KMS-11 (cell line): ENCODE measurements at regions not wholly inside any gene's neighbourhood (a gene's known extent, or its start where the extent isn't known, plus 50 kb on each side); places are given as distances from the start of the nearest gene placed in this dataset.

Experiments
- H2AFZ ChIP-seq: fragments of 200-600 bp; sonication (generic); 2 replicates; pipeline ENCODE4 v1.6.1; 2016; ENCODE audit warnings: antibody characterized with exemption, mixed run types, low read depth
- H3K27ac ChIP-seq: fragments of 200-600 bp; sonication (generic); 2 replicates; pipeline ENCODE4 v1.6.1; 2016; ENCODE audit warnings: mild to moderate bottlenecking, mixed run types
- H3K27me3 ChIP-seq: fragments of 200-600 bp; sonication (generic); 2 replicates; pipeline ENCODE4 v1.6.1; 2017; ENCODE audit warnings: mild to moderate bottlenecking, low read depth, mixed run types, moderate library complexity; ENCODE audit not compliant: insufficient read depth
- H3K36me3 ChIP-seq: fragments of 200-600 bp; sonication (generic); 2 replicates; pipeline ENCODE4 v1.6.1; 2017; ENCODE audit warnings: mild to moderate bottlenecking, mixed run types; ENCODE audit not compliant: insufficient read depth
- H3K4me1 ChIP-seq: fragments of 200-600 bp; sonication (generic); 2 replicates; pipeline ENCODE4 v1.6.1; 2016; ENCODE audit warnings: mild to moderate bottlenecking, low read depth, mixed run types; ENCODE audit not compliant: poor library complexity, severe bottlenecking
- H3K4me2 ChIP-seq: fragments of 200-600 bp; sonication (generic); 2 replicates; pipeline ENCODE4 v1.7.0; 2016; ENCODE audit warnings: mild to moderate bottlenecking, mixed run types
- H3K4me3 ChIP-seq: fragments of 200-600 bp; sonication (generic); IDR thresholded peaks from 2 replicates; pipeline ENCODE4 v1.6.1; 2017; ENCODE audit warnings: low read depth, low read length, mixed read lengths; ENCODE audit not compliant: insufficient read depth
- H3K79me2 ChIP-seq: fragments of 200-600 bp; sonication (generic); 2 replicates; pipeline ENCODE4 v1.6.1; 2016; ENCODE audit warnings: low read depth, mixed run types; ENCODE audit not compliant: insufficient read depth
- H3K9ac ChIP-seq: fragments of 200-600 bp; sonication (generic); 2 replicates; pipeline ENCODE4 v1.6.1; 2016; ENCODE audit warnings: mild to moderate bottlenecking, mixed run types
- H4K20me1 ChIP-seq: fragments of 200-600 bp; sonication (generic); 2 replicates; pipeline ENCODE4 v1.6.1; 2016; ENCODE audit warnings: mild to moderate bottlenecking, mixed run types; ENCODE audit not compliant: insufficient read depth
- TF ChIP-seq, protein P1 (sequence below): fragments of 200-600 bp; sonication (generic); conservative IDR thresholded peaks from 2 replicates; pipeline ENCODE4 v1.6.1; 2017; ENCODE audit warnings: low read depth, mild to moderate bottlenecking, antibody characterized with exemption, low read length, moderate library complexity, mixed read lengths

- Histone ChIP-seq H3K4me3 (no peak overlapping the region), H3K4me2 (no peak overlapping the region), H3K27ac (no peak overlapping the region), H2AFZ (no peak overlapping the region), H3K79me2 (no peaks in the 10 kb centered on the region), H3K4me1 (no peaks in the 10 kb centered on the region), H4K20me1 (no peaks in the 10 kb centered on the region), H3K9ac (no peak overlapping the region), H3K36me3 (no peaks in the 10 kb centered on the region), H3K27me3 (no peaks in the 10 kb centered on the region)
- TF ChIP-seq, protein P1, sequence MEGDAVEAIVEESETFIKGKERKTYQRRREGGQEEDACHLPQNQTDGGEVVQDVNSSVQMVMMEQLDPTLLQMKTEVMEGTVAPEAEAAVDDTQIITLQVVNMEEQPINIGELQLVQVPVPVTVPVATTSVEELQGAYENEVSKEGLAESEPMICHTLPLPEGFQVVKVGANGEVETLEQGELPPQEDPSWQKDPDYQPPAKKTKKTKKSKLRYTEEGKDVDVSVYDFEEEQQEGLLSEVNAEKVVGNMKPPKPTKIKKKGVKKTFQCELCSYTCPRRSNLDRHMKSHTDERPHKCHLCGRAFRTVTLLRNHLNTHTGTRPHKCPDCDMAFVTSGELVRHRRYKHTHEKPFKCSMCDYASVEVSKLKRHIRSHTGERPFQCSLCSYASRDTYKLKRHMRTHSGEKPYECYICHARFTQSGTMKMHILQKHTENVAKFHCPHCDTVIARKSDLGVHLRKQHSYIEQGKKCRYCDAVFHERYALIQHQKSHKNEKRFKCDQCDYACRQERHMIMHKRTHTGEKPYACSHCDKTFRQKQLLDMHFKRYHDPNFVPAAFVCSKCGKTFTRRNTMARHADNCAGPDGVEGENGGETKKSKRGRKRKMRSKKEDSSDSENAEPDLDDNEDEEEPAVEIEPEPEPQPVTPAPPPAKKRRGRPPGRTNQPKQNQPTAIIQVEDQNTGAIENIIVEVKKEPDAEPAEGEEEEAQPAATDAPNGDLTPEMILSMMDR = no peak
These were observed 58.7 kb upstream of the LRRN2 start for GRCh38 chr1:204744107-204744779.

DNA sequence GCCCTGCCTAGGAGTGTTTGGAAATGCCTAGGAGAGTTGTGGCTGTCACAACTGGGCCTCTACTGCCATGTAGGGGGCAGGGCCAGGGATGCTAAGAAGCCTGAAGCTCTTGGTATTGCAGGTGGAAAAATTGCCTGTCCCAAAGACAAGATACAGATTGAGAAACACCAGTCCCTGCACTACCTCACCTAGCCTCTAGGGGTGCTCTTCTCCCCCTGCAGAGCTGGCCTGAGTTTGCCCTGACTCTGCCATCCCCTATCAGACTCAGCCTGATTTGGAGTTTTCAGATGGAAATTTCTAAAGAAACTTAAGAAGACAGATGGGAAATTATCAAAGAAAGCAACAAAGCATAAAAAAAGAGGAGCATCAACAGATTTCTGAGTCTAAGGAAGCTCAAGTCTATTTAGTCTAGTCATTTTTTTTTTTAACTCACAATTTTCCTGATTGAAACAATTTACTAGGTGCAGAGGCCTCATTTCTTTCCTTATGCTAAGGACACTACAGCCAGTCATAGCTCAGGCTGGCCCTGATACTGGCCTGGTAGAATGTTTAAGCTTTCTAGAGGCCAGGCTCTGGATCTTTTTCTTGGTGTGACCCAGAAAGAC, 61.4 kb upstream of the LRRN2 start:
- H4K20me1 ChIP-seq = no peaks in the 10 kb centered on the region
- TF ChIP-seq, protein P1 = peak; percentile 99
- H3K27ac ChIP-seq = no peak overlapping the region
- no peak overlapping the region for H3K4me3 ChIP-seq
- no peak overlapping the region for H3K9ac ChIP-seq
- no peaks in the 10 kb centered on the region for H3K79me2 ChIP-seq
- H3K4me1 ChIP-seq = no peaks in the 10 kb centered on the region
- H2AFZ ChIP-seq = no peak overlapping the region
- H3K27me3 ChIP-seq = no peaks in the 10 kb centered on the region
- no peaks in the 10 kb centered on the region for H3K36me3 ChIP-seq
- no peak overlapping the region for H3K4me2 ChIP-seq

DNA sequence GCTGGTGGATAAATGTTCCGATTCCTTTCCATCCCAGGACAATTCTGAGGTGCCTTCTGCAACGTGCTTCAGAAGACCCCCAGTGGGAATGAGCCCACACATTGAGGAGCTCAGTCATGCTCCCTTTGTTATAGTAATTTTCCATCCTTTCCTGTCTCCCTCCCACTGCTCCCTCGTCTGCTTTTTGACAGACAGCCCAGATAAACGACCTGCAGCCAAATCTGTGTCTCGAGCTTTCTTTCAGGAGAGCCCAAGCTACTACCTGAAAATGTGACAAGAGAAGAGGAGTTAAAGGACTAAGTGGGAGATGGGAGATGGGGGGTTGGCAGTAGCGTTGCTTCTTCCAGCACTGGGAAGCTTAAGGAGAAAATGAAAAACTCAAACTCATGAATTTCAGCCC, 65.9 kb upstream of the LRRN2 start:
- Histone ChIP-seq H3K4me1 (no peaks in the 10 kb centered on the region), H3K79me2 (no peaks in the 10 kb centered on the region), H3K27ac (no peak overlapping the region), H3K4me2 (no peak overlapping the region), H2AFZ (no peak overlapping the region), H3K36me3 (no peaks in the 10 kb centered on the region), H3K27me3 (no peaks in the 10 kb centered on the region), H3K4me3 (no peak overlapping the region), H3K9ac (no peak overlapping the region), H4K20me1 (no peaks in the 10 kb centered on the region)
- TF ChIP-seq, protein P1 = no peak

- Histone ChIP-seq H3K4me2 (no peak overlapping the region), H4K20me1 (no peaks in the 10 kb centered on the region), H2AFZ (no peak overlapping the region), H3K4me1 (no peaks in the 10 kb centered on the region), H3K27me3 (no peaks in the 10 kb centered on the region), H3K9ac (no peak overlapping the region), H3K36me3 (no peaks in the 10 kb centered on the region), H3K27ac (no peak overlapping the region), H3K4me3 (no peak overlapping the region), H3K79me2 (no peaks in the 10 kb centered on the region)
- TF ChIP-seq, protein P1 = no peak
These were observed 66.5 kb upstream of the LRRN2 start for GRCh38 chr1:204751883-204752687.
